ENCODE measurements at regions not wholly inside any gene's neighbourhood (a gene's known extent, or its start where the extent isn't known, plus 50 kb on each side); places are given as distances from the start of the nearest gene placed in this dataset.
"Not testable (repeated sequence)": the region's sequence is repeated elsewhere in the genome, so short reads cannot be mapped to it uniquely, and the experiment has no call there.

- DNase-seq, result not testable (repeated sequence)
These were observed 347.4 kb downstream of the MAGEE1 start for GRCh38 chrX:76774912-76775311.

GRCh38 chrX:76796311-76796710, 368.8 kb downstream of the MAGEE1 start:
- no peak for DNase-seq

GRCh38 chrX:76802708-76803107, 375.2 kb downstream of the MAGEE1 start:
- no peak for DNase-seq

GRCh38 chrX:76815754-76816153, 388.2 kb downstream of the MAGEE1 start:
- no peak for DNase-seq

- not testable (repeated sequence) for DNase-seq
These were observed 389.8 kb downstream of the MAGEE1 start for GRCh38 chrX:76817279-76817678.

- no peak for DNase-seq
These were observed 393.8 kb downstream of the MAGEE1 start for GRCh38 chrX:76821276-76821675.

GRCh38 chrX:76827672-76828071, 400.2 kb downstream of the MAGEE1 start:
- DNase-seq, result no peak

GRCh38 chrX:76840902-76841301, 413.4 kb downstream of the MAGEE1 start:
- DNase-seq, result not testable (repeated sequence)

GRCh38 chrX:76850851-76851250, 423.3 kb downstream of the MAGEE1 start:
- peak in 1 of 56 donors; percentile 0 for DNase-seq

GRCh38 chrX:76862509-76862908, 435.0 kb downstream of the MAGEE1 start:
- DNase-seq, result no peak

- DNase-seq, result no peak
These were observed 466.4 kb downstream of the MAGEE1 start for GRCh38 chrX:76893930-76894329.

- no peak for DNase-seq
These were observed 488.3 kb downstream of the MAGEE1 start for GRCh38 chrX:76915836-76916235.

- no peak for DNase-seq
These were observed 490.5 kb downstream of the MAGEE1 start for GRCh38 chrX:76918033-76918432.

GRCh38 chrX:76919761-76920160, 492.3 kb downstream of the MAGEE1 start:
- no peak for DNase-seq

GRCh38 chrX:76920607-76921006, 493.1 kb downstream of the MAGEE1 start:
- no peak for DNase-seq

- DNase-seq, result no peak
These were observed 493.7 kb downstream of the MAGEE1 start for GRCh38 chrX:76921176-76921575.

GRCh38 chrX:76922100-76922499, 494.6 kb downstream of the MAGEE1 start:
- no peak for DNase-seq

- DNase-seq, result not testable (repeated sequence)
These were observed 497.1 kb downstream of the MAGEE1 start for GRCh38 chrX:76924616-76925015.

- no peak for DNase-seq
These were observed 504.0 kb downstream of the MAGEE1 start for GRCh38 chrX:76931518-76931917.

GRCh38 chrX:76957485-76957884, 489.7 kb upstream of the FGF16 start:
- DNase-seq, result no peak

GRCh38 chrX:76971393-76972376, 475.5 kb upstream of the FGF16 start:
- DNase-seq, result no peak

- DNase-seq, result no peak
These were observed 469.7 kb upstream of the FGF16 start for GRCh38 chrX:76977452-76977851.

GRCh38 chrX:76987381-76987780, 459.8 kb upstream of the FGF16 start:
- DNase-seq, result no peak

All from nucleus accumbens (tissue), 56 donors.